GM18873 (cell line): ENCODE measurements at regions not wholly inside any gene's neighbourhood (a gene's known extent, or its start where the extent isn't known, plus 50 kb on each side); places are given as distances from the start of the nearest gene placed in this dataset.

Experiments
- ATAC-seq: cut with Tn5 transposase; IDR thresholded peaks from one replicate; pipeline ENCODE4 v1.9.1; 2021; ENCODE audit warnings: mild to moderate bottlenecking, moderate library complexity, moderate number of reproducible peaks; ENCODE audit not compliant: unreplicated experiment, low FRiP score

DNA sequence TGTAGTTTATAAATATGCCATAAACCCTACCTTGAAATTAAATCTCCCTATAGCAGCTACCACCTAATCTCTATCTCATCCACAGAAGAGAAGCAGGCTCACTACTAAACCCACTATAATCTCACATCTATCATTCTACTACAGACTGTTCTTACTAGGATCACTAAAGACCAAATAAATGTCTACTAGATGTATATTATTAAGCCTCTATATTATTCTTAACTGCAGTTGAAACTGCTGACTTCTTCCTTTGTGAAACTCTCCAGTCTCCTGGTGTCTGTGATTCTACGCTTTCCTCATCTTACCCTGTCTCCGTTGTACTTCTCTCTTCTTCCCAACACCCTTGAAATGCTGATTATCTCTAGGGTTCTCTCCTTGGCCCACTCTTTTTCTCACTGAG is 1154.0 kb downstream of the IGSF11 start:
- no peak for ATAC-seq

GRCh38 chr3:117881210-117881609 is 1153.4 kb downstream of the IGSF11 start:
- ATAC-seq: no peak

DNA sequence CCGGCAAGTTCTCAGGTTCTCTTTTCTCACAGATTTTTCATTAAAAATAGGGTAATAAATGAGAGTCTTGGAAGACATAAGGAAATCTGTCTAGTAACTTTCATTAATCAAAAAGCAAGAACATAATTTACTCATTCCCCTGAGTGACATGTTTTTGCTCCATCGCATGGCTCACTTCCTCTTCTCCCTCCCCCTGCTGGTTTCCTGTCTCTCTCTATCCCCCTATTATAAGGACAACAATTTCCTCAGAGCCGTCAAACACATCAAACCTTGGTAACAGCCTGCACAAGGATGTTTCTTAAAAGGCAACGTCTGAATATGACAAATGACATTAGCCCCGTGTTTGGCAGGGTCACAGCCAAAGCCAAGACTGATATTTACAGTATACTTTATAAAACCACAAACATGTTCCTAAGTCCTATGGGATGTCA is 1149.6 kb downstream of the IGSF11 start:
- no peak for ATAC-seq

GRCh38 chr3:117886147-117886546 is 1148.5 kb downstream of the IGSF11 start:
- no peak for ATAC-seq

DNA sequence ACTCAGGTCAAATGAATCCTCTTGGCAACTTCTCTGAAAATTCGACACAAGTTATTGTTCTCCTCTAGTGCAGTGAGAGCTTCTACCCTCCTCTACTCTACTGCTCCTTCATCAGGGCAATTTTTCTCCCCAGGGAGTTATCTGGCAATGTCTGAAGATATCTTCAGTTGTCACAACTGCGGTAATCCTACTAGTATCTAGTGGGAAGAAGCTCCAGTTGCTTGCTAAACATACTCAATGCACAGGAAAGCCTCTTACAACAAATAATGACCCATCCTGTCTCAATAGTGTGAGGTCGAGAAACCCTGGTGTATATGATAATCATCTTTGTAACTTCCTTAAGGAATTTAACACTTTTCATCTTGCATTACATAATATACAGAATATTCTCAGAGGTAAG is 1147.6 kb downstream of the IGSF11 start:
- no peak for ATAC-seq

GRCh38 chr3:117887901-117888300 is 1146.7 kb downstream of the IGSF11 start:
- no peak for ATAC-seq

GRCh38 chr3:117892431-117892841 is 1142.2 kb downstream of the IGSF11 start:
- no peak for ATAC-seq

DNA sequence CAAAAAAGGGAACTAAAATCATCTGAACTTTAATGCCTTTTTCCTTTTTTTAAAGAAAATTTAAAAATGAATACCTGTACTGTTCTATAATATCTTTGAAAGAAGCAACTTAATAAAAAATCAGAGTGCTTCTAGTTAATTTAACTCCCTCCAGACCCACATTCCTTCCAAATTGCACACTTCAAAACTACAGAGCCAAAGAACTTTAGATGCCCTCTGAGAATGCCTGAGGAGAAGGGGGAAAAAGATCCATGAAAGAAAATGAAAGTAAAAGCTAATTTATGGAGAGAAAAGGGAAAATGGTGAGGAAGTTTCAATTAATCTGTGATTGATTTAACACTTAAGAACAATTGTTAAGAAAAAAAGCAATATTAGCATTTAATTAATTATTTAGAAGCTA is 1141.6 kb downstream of the IGSF11 start:
- ATAC-seq: no peak

DNA sequence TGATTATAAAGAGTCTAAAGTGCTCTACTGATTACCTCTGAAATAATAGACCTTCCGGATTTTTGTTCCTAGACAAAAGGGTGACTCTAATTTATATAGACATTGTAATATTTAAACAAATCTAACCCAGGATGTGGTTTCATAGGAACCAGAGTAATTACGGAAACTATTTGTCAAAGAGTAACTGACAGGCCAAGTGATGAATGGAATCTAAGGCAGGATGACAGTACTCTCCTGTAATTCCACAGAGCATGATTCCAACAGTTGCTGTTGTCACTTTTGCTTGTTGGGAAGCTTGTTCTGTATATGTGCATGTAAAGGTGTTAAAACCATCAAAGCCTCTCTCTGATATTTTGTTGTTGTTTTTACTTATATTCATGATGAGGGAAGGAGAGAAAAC is 1141.0 kb downstream of the IGSF11 start:
- ATAC-seq: no peak

DNA sequence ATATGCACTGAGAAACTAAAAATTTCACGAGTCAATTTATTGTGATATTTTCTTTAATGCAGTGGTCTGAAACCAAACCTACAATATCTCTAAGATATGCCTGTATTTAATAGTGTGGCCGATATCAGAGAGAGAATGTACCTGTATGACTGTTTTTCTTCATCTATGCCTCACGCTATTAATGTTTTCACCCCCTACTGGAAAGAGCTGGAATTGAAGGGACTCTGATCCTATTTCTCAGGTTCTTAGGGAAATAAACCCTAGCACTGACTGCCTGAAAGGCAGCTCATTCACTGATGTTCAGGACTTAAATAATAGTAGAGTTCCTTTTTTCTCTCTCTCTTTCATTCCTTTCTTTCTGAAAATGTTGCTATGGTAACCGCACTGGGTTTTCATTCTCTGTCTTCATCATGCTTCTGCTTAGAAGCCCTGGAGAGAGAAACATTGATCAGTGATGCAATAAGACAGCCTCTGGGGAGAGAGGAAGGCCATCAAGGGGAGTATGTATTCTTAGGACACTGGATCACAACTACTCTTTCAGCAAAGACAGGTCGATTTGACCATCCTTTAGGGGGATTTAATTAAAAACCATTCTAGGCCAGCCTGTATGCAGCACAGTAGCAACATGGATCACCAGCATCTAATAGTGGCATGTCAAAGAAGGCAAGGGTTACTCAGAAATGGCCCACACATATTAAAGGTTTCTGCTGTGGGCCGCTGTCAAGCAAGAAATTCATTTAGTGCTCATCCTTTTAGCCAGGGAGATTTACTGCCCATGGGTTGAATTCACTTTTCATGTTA is 1135.7 kb downstream of the IGSF11 start:
- ATAC-seq: no peak

GRCh38 chr3:117903226-117903625 is 1131.4 kb downstream of the IGSF11 start:
- ATAC-seq: no peak

- no peak for ATAC-seq
These were observed 1123.7 kb downstream of the IGSF11 start for GRCh38 chr3:117910820-117911521.

DNA sequence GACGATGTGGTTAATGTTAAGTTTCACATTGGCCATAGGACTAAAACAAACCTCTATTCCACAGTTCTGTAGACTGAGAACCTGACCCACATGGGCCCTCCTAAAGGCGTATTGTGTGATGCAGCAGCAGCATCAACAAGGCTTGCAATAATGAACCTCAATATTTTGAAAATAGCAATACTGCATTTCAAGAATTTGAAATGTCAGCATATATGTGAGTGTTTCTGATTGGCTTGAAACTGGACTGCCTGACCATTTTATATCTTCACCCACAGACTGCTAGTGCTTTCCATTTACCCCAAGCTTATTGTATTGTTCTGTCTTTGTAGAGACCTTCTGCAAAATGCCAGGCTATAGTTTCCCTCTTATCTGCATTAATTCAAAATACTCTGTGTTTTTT is 1122.3 kb downstream of the IGSF11 start:
- no peak for ATAC-seq

- no peak for ATAC-seq
These were observed 1120.0 kb downstream of the IGSF11 start for GRCh38 chr3:117914540-117915100.

GRCh38 chr3:117916839-117917238 is 1117.8 kb downstream of the IGSF11 start:
- ATAC-seq: no peak

DNA sequence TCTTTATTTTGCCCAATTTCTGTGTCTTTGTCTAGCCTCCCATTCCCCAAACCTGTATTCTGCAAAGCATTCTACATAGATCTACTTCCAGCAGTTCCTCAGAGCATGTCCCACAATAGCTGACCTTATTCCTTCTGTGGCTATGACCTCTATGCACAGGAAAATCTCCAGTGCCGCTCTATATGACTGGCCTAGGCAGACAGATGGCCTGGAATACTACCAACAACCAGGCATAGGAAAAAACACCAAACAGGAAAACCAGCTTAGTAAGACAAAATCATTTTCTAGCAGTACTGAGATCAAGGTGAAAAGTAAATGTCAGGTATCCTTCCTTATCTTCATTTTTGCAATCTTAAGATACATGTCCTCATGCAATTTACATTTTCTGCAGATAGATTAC is 1115.0 kb downstream of the IGSF11 start:
- ATAC-seq: no peak

DNA sequence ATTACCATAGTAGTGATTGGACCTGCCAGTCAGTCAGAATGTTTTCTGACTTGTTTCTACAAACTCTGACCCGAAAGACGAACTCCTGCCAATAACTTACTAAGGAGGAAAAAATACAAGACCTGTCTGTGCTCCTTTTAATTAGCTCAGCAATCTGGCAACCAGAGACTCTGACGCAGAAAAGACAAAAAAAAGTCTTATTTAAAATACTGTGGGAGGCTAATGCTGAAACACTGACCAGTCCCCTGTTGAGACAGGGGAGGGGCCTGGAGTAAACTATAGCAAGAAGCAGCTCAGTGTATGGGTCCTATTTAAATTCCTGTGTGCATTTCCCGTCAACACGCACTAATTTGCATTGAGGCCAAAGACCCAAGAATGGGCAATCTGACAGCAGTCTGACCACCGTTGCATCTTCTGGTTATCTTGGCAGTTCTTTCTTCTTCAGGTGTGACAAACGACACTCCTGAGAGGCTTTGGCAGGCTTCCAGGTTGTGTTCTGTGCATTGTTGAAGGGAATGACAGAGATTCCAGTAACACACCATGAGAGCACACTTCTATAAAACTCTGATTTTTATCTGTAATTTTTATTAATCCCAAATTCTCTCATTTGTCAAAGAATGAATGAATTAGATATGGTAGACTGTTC is 1114.3 kb downstream of the IGSF11 start:
- ATAC-seq: no peak

- no peak for ATAC-seq
These were observed 1113.2 kb downstream of the IGSF11 start for GRCh38 chr3:117921411-117921810.

GRCh38 chr3:117922039-117922438 is 1112.6 kb downstream of the IGSF11 start:
- ATAC-seq: no peak

GRCh38 chr3:117926819-117927218 is 1107.8 kb downstream of the IGSF11 start:
- ATAC-seq: no peak

GRCh38 chr3:117927825-117928224 is 1106.8 kb downstream of the IGSF11 start:
- no peak for ATAC-seq
